Endothelial cell of umbilical vein (primary cell): ENCODE measurements at regions not wholly inside any gene's neighbourhood (a gene's known extent, or its start where the extent isn't known, plus 50 kb on each side); places are given as distances from the start of the nearest gene placed in this dataset.

Source experiments
- BruUV-seq: library from RNA; stranded (reverse); fragments of 400-500 nt; replicated peaks from 2 replicates; lab custom pipeline; 2021; lab: Mats Ljungman, UMichigan
- CTCF ChIA-PET: fragments of 300-600, 350-600 bp; sonication (Branson Sonifier 250); formaldehyde crosslinking; loops from one replicate; lab custom pipeline; 2021; ENCODE audit warnings: antibody characterized with exemption, inconsistent platforms; lab: Charles Lee
- POLR2A ChIA-PET: fragments of 300-600, 350-600 bp; sonication (Branson Sonifier 250); formaldehyde crosslinking; loops from one replicate; lab custom pipeline; 2021; ENCODE audit warnings: antibody characterized with exemption, inconsistent platforms; lab: Charles Lee
- DNase-seq: peaks from one replicate; pipeline ENCODE4 v3.0.0-alpha.2; 2011; ENCODE audit warnings: low read depth, low spot score
- FAIRE-seq: peaks from 2 replicates; lab custom pipeline; 2011; peaks lifted over from hg19 to GRCh38; lab: Jason Lieb, UNC
- H2AFZ ChIP-seq: 2 replicates; pipeline ENCODE4 v1.6.0; 2012; ENCODE audit warnings: low read depth, low read length, control low read depth, inconsistent platforms
- H3K27ac ChIP-seq: 2 replicates; pipeline ENCODE4 v1.5.1; 2011; ENCODE audit warnings: low read depth, mild to moderate bottlenecking, control low read depth, low read length, moderate library complexity; ENCODE audit not compliant: insufficient read depth
- H3K27me3 ChIP-seq, 2 experiments: 2 replicates each; pipeline versions ENCODE4 v1.6.0 to v1.6.1; 2011; ENCODE audit warnings: low read length in 2 of 2, mixed read lengths in 1 of 2; ENCODE audit not compliant: control insufficient read depth in 2 of 2, insufficient read depth in 2 of 2
- H3K36me3 ChIP-seq, 2 experiments: 2 replicates in 1 of 2; 3 replicates in 1 of 2; pipeline ENCODE4 v1.5.1; 2011; ENCODE audit warnings: low read length in 2 of 2, mild to moderate bottlenecking in 1 of 2, moderate library complexity in 1 of 2; ENCODE audit not compliant: control insufficient read depth in 2 of 2, insufficient read depth in 2 of 2; ENCODE audit errors: extremely low read depth in 1 of 2
- H3K4me1 ChIP-seq: 3 replicates; pipeline ENCODE4 v1.5.1; 2011; ENCODE audit warnings: mild to moderate bottlenecking, low read length; ENCODE audit not compliant: control insufficient read depth, insufficient read depth; ENCODE audit errors: extremely low read depth
- H3K4me2 ChIP-seq: 2 replicates; pipeline ENCODE4 v1.6.1; 2011; ENCODE audit warnings: low read length, control low read depth, mixed read lengths; ENCODE audit not compliant: insufficient read depth
- H3K4me3 ChIP-seq, 3 experiments: fragments of 200-600 bp in 1 of 3; sonication (generic), shearing (Covaris generic) in 1 of 3; replicated peaks in 1 of 3; 2 replicates each; pipeline ENCODE4 v1.5.1; 2011 to 2016; ENCODE audit warnings: control low read depth in 3 of 3, low read length in 3 of 3, mild to moderate bottlenecking in 2 of 3, inconsistent platforms in 1 of 3, low read depth in 1 of 3, moderate library complexity in 1 of 3; ENCODE audit not compliant: insufficient read depth in 1 of 3
- H3K79me2 ChIP-seq: 2 replicates; pipeline ENCODE4 v1.6.0; 2012; ENCODE audit warnings: low read length, inconsistent platforms; ENCODE audit not compliant: control insufficient read depth, insufficient read depth
- H3K9ac ChIP-seq: replicated peaks from 2 replicates; pipeline ENCODE3; 2011; ENCODE audit warnings: low read length, control low read depth; ENCODE audit not compliant: insufficient read depth; ENCODE audit errors: extremely low read depth
- H3K9me1 ChIP-seq: replicated peaks from 3 replicates; pipeline ENCODE4 v1.6.0; 2011; ENCODE audit warnings: mild to moderate bottlenecking, low read length; ENCODE audit not compliant: control insufficient read depth, insufficient read depth; ENCODE audit errors: extremely low read depth
- H3K9me3 ChIP-seq: replicated peaks from 2 replicates; pipeline ENCODE4 v1.5.1; 2012; ENCODE audit warnings: low read length, inconsistent platforms; ENCODE audit not compliant: control insufficient read depth, insufficient read depth
- H4K20me1 ChIP-seq: replicated peaks from 2 replicates; pipeline ENCODE3; 2011; ENCODE audit warnings: mild to moderate bottlenecking, low read length; ENCODE audit not compliant: control insufficient read depth, insufficient read depth; ENCODE audit errors: extremely low read depth
- CTCF ChIP-seq, 2 donors: IDR thresholded peaks; 1 replicate in 1 of 2; 2 replicates in 1 of 2; pipeline ENCODE4 v1.5.1; 2011; ENCODE audit warnings: low read length in 2 of 2, mild to moderate bottlenecking in 2 of 2, moderate library complexity in 2 of 2, control low read depth in 1 of 2, inconsistent platforms in 1 of 2, low read depth in 1 of 2; ENCODE audit not compliant: insufficient read depth in 1 of 2; ENCODE audit errors: extremely low read depth in 1 of 2
- EZH2 ChIP-seq: IDR thresholded peaks from 2 replicates; pipeline ENCODE4 v1.6.1; 2012; ENCODE audit warnings: borderline replicate concordance, low read depth, mild to moderate bottlenecking, moderate library complexity, low read length, inconsistent platforms; ENCODE audit not compliant: severe bottlenecking
- FOS ChIP-seq: IDR thresholded peaks from 2 replicates; pipeline ENCODE4 v1.6.1; 2011; ENCODE audit warnings: mild to moderate bottlenecking, low read length, moderate library complexity, borderline replicate concordance; ENCODE audit not compliant: insufficient read depth
- GATA2 ChIP-seq: IDR thresholded peaks from 2 replicates; pipeline ENCODE4 v1.7.0; 2011; ENCODE audit warnings: low read depth, mild to moderate bottlenecking, moderate library complexity, mixed read lengths, low read length; ENCODE audit not compliant: insufficient read length, insufficient read depth
- JUN ChIP-seq: IDR thresholded peaks from 2 replicates; pipeline ENCODE4 v1.6.1; 2011; ENCODE audit warnings: borderline replicate concordance, low read depth; ENCODE audit not compliant: insufficient read length, insufficient read depth
- MYC ChIP-seq: IDR thresholded peaks from one replicate; pipeline ENCODE4 v1.6.1; 2011; ENCODE audit warnings: mild to moderate bottlenecking, low read depth, low read length
- POLR2A ChIP-seq: IDR thresholded peaks from 2 replicates; pipeline ENCODE4 v1.6.1; 2012; ENCODE audit warnings: low read depth, mild to moderate bottlenecking, control low read depth, low read length
- POLR2AphosphoS5 ChIP-seq: IDR thresholded peaks from 2 replicates; pipeline ENCODE4 v1.6.1; 2012; ENCODE audit warnings: low read depth, mild to moderate bottlenecking, control low read depth, low read length, moderate library complexity; ENCODE audit not compliant: insufficient read depth
- dilution Hi-C: fragments of 300-500 bp; cut with MboI; formaldehyde crosslinking; loops from one replicate; pipeline ENCODE4 v1.15.0; 2019; ENCODE audit warnings: low sequenced_read_pairs; ENCODE audit not compliant: extremely low pct_ligation_motif_present
- intact Hi-C: fragments of 100-400 bp; cut with micrococcal nuclease; formaldehyde crosslinking; loops from one replicate; pipeline ENCODE4 v1.10.0; 2022
- TF ChIP-seq, protein P1 (sequence below): IDR thresholded peaks from 2 replicates; pipeline ENCODE4 v1.6.1; 2011; ENCODE audit not compliant: insufficient read depth, insufficient read length

DNA sequence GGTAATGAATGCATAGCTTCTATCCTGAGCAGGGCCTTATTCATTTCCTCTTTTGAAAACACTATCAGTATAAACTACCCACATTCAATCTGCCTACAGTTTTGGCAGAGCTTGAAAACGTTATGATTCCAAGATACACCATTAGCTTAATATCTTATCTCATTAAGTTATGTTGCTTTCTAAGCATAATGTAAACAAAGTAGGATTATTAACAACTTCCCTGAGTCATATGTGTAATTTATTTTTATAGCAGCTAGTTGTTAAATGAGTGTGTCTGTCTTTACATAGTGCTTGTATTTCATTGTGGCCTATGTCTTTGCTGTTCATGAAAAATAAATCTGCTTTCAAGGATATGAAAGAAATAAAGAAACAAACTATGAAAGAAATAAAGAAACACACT is 106.2 kb upstream of the DLX6 start:
- BruUV-seq: no TSS peak
- DNase-seq (no peak), FAIRE-seq (no peak)
- CTCF ChIA-PET: no interaction called here
- no peak overlapping the region for H3K4me3 ChIP-seq
- no peaks in the 10 kb centered on the region for H3K79me2 ChIP-seq
- no peak overlapping the region for H2AFZ ChIP-seq
- intact Hi-C loops: no loop called here
- H3K9ac ChIP-seq: no peak overlapping the region
- no peak overlapping the region for H3K4me2 ChIP-seq
- H3K27ac ChIP-seq: no peak overlapping the region
- dilution Hi-C loops: no loop called here
- H3K4me1 ChIP-seq: no peaks in the 10 kb centered on the region
- H3K36me3 ChIP-seq: no peaks in the 10 kb centered on the region
- no peaks in the 10 kb centered on the region for H3K27me3 ChIP-seq
- no peaks in the 10 kb centered on the region for H3K9me1 ChIP-seq
- no peaks in the 10 kb centered on the region for H4K20me1 ChIP-seq
- no peaks in the 10 kb centered on the region for H3K9me3 ChIP-seq
- TF ChIP-seq FOS (no peak), EZH2 (no peak), GATA2 (no peak), CTCF (IDR thresholded peaks at IDR 0.05; ENCODE audit: extremely low read depth in 1 of 2, insufficient read depth in 1 of 2, low read depth in 1 of 2, low read length in 2 of 2) (no peak), JUN (no peak), POLR2A (no peak), POLR2AphosphoS5 (no peak), MYC (no peak)
- TF ChIP-seq, protein P1, sequence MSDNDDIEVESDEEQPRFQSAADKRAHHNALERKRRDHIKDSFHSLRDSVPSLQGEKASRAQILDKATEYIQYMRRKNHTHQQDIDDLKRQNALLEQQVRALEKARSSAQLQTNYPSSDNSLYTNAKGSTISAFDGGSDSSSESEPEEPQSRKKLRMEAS: no peak
- POLR2A ChIA-PET: no interaction called here
